Eye (tissue), 1 donor: ENCODE measurements at regions not wholly inside any gene's neighbourhood (a gene's known extent, or its start where the extent isn't known, plus 50 kb on each side); places are given as distances from the start of the nearest gene placed in this dataset.

Source experiments
- DNase-seq: peaks from one replicate; pipeline ENCODE4 v3.0.0-alpha.2; 2015

- no peak for DNase-seq
Measured at GRCh38 chr3:194928831-194929577, 243.3 kb downstream of the FAM43A start.

- DNase-seq: no peak
Measured at GRCh38 chr3:194929578-194929960, 243.9 kb downstream of the FAM43A start.

- peak; percentile 40 for DNase-seq
Measured at GRCh38 chr3:194930377-194931204, 244.9 kb downstream of the FAM43A start.

- DNase-seq: no peak
Measured at GRCh38 chr3:194931347-194931746, 245.7 kb downstream of the FAM43A start.

- no peak for DNase-seq
Measured at GRCh38 chr3:194931865-194932264, 246.2 kb downstream of the FAM43A start.

- DNase-seq: no peak
Measured at GRCh38 chr3:194933465-194933864, 247.8 kb downstream of the FAM43A start.

- DNase-seq: no peak
Measured at GRCh38 chr3:194935061-194935460, 249.4 kb downstream of the FAM43A start.

- DNase-seq: no peak
Measured at GRCh38 chr3:194935632-194936470, 250.2 kb downstream of the FAM43A start.

- no peak for DNase-seq
Measured at GRCh38 chr3:194936659-194937058, 251.0 kb downstream of the FAM43A start.

GRCh38 chr3:194937144-194937543, 251.5 kb downstream of the FAM43A start:
- no peak for DNase-seq

- DNase-seq: no peak
Measured at GRCh38 chr3:194937882-194938321, 252.2 kb downstream of the FAM43A start.

- DNase-seq: no peak
Measured at GRCh38 chr3:194938845-194939531, 253.3 kb downstream of the FAM43A start.

GRCh38 chr3:194939532-194939909, 253.8 kb downstream of the FAM43A start:
- no peak for DNase-seq

GRCh38 chr3:194939949-194940770, 254.5 kb downstream of the FAM43A start:
- no peak for DNase-seq

GRCh38 chr3:194941360-194941955, 255.8 kb downstream of the FAM43A start:
- no peak for DNase-seq

GRCh38 chr3:194941956-194942511, 256.4 kb downstream of the FAM43A start:
- no peak for DNase-seq

- no peak for DNase-seq
Measured at GRCh38 chr3:194944526-194944925, 258.8 kb downstream of the FAM43A start.

GRCh38 chr3:194945508-194945907, 259.8 kb downstream of the FAM43A start:
- no peak for DNase-seq

GRCh38 chr3:194946091-194946490, 260.4 kb downstream of the FAM43A start:
- DNase-seq: no peak

- no peak for DNase-seq
Measured at GRCh38 chr3:194949592-194949991, 263.9 kb downstream of the FAM43A start.
